ENCODE measurements at regions not wholly inside any gene's neighbourhood (a gene's known extent, or its start where the extent isn't known, plus 50 kb on each side); places are given as distances from the start of the nearest gene placed in this dataset.
"Not testable (repeated sequence)": the region's sequence is repeated elsewhere in the genome, so short reads cannot be mapped to it uniquely, and the experiment has no call there.

GRCh38 chr4:57364255-57364654 is 254.1 kb upstream of the IGFBP7 start:
- no peak for ATAC-seq
- intact Hi-C loops (cut with micrococcal nuclease), result no loop called here
- DNase-seq, result no peak

GRCh38 chr4:57363346-57363745 is 253.2 kb upstream of the IGFBP7 start:
- intact Hi-C loops (cut with micrococcal nuclease), result no loop called here
- DNase-seq (no peak), ATAC-seq (no peak)

GRCh38 chr4:57360681-57361080 is 250.5 kb upstream of the IGFBP7 start:
- ATAC-seq (no peak), DNase-seq (no peak)
- intact Hi-C loops (cut with micrococcal nuclease), result no loop called here

- intact Hi-C loops (cut with micrococcal nuclease), result no loop called here
- no peak for DNase-seq
- no peak for ATAC-seq
Observed at GRCh38 chr4:57355101-57355665, 245.0 kb upstream of the IGFBP7 start.

GRCh38 chr4:57351731-57352130 is 241.5 kb upstream of the IGFBP7 start:
- no peak for DNase-seq

GRCh38 chr4:57344296-57344695 is 234.1 kb upstream of the IGFBP7 start:
- intact Hi-C loops (cut with micrococcal nuclease), result no loop called here
- ATAC-seq, result no peak

More at GRCh38 chr4:57351731-57352130, 241.5 kb upstream of the IGFBP7 start:
- intact Hi-C loops (cut with micrococcal nuclease), result no loop called here
- ATAC-seq, result no peak

GRCh38 chr4:57342411-57342810 is 232.2 kb upstream of the IGFBP7 start:
- intact Hi-C loops (cut with micrococcal nuclease), result no loop called here
- DNase-seq, result no peak
- no peak for ATAC-seq

More at GRCh38 chr4:57344296-57344695, 234.1 kb upstream of the IGFBP7 start:
- no peak for DNase-seq

GRCh38 chr4:57338861-57339260 is 228.7 kb upstream of the IGFBP7 start:
- DNase-seq; intact Hi-C loops (cut with micrococcal nuclease); ATAC-seq: not testable (repeated sequence)

GRCh38 chr4:57333684-57334083 is 223.5 kb upstream of the IGFBP7 start:
- ATAC-seq (no peak), DNase-seq (no peak)
- intact Hi-C loops (cut with micrococcal nuclease), result no loop called here

GRCh38 chr4:57331959-57332358 is 221.8 kb upstream of the IGFBP7 start:
- peak; percentile 38 for ATAC-seq

GRCh38 chr4:57329279-57329678 is 219.1 kb upstream of the IGFBP7 start:
- peak; percentile 90 for ATAC-seq
- intact Hi-C loops (cut with micrococcal nuclease), result no loop called here

More at GRCh38 chr4:57331959-57332358, 221.8 kb upstream of the IGFBP7 start:
- no peak for DNase-seq
- intact Hi-C loops (cut with micrococcal nuclease), result no loop called here

GRCh38 chr4:57324673-57325307 is 214.6 kb upstream of the IGFBP7 start:
- ATAC-seq (peak; percentile 82), DNase-seq (no peak)
- intact Hi-C loops (cut with micrococcal nuclease), result no loop called here

More at GRCh38 chr4:57329279-57329678, 219.1 kb upstream of the IGFBP7 start:
- no peak for DNase-seq

GRCh38 chr4:57320849-57321248 is 210.7 kb upstream of the IGFBP7 start:
- ATAC-seq, result peak; percentile 35
- intact Hi-C loops (cut with micrococcal nuclease), result no loop called here
- no peak for DNase-seq

- DNase-seq (no peak), ATAC-seq (no peak)
- intact Hi-C loops (cut with micrococcal nuclease), result no loop called here
Observed at GRCh38 chr4:57320217-57320616, 210.0 kb upstream of the IGFBP7 start.

GRCh38 chr4:57318703-57319102 is 208.5 kb upstream of the IGFBP7 start:
- intact Hi-C loops (cut with micrococcal nuclease), result no loop called here
- ATAC-seq, result no peak
- DNase-seq, result no peak

- ATAC-seq (no peak), DNase-seq (no peak)
- intact Hi-C loops (cut with micrococcal nuclease), result no loop called here
Observed at GRCh38 chr4:57314636-57315035, 204.5 kb upstream of the IGFBP7 start.

GRCh38 chr4:57312296-57312695 is 202.1 kb upstream of the IGFBP7 start:
- DNase-seq, result no peak
- intact Hi-C loops (cut with micrococcal nuclease), result no loop called here
- no peak for ATAC-seq

GRCh38 chr4:57309658-57310057 is 199.5 kb upstream of the IGFBP7 start:
- intact Hi-C loops (cut with micrococcal nuclease), result no loop called here
- ATAC-seq, result no peak
- DNase-seq, result no peak

GRCh38 chr4:57308301-57308700 is 198.1 kb upstream of the IGFBP7 start:
- intact Hi-C loops (cut with micrococcal nuclease), result no loop called here
- DNase-seq (no peak), ATAC-seq (no peak)

GRCh38 chr4:57305836-57306235 is 195.7 kb upstream of the IGFBP7 start:
- no peak for DNase-seq
- intact Hi-C loops (cut with micrococcal nuclease), result no loop called here
- ATAC-seq, result no peak

All from left ventricle myocardium superior (tissue), 1 donor.